Thyroid gland (tissue), 4 donors: ENCODE measurements at regions not wholly inside any gene's neighbourhood (a gene's known extent, or its start where the extent isn't known, plus 50 kb on each side); places are given as distances from the start of the nearest gene placed in this dataset.

Experiments used
- POLR2A ChIP-seq, 2 donors: fragments of 450-650 bp; IDR thresholded peaks; one replicate each; pipeline ENCODE4 v1.6.1; 2017; ENCODE audit warnings: antibody characterized with exemption in 2 of 2, mild to moderate bottlenecking in 2 of 2, moderate library complexity in 1 of 2
- TF ChIP-seq, protein P1 (sequence below), 6 experiments: fragments of 200-600 bp in 3 of 6; fragments of 450-650 bp in 3 of 6; sonication (generic) in 3 of 6; IDR thresholded peaks; one replicate each; pipeline ENCODE4 v1.5.1; 2016 to 2019; ENCODE audit warnings: antibody characterized with exemption in 6 of 6, mild to moderate bottlenecking in 2 of 6, inconsistent platforms in 1 of 6, moderate library complexity in 1 of 6

DNA sequence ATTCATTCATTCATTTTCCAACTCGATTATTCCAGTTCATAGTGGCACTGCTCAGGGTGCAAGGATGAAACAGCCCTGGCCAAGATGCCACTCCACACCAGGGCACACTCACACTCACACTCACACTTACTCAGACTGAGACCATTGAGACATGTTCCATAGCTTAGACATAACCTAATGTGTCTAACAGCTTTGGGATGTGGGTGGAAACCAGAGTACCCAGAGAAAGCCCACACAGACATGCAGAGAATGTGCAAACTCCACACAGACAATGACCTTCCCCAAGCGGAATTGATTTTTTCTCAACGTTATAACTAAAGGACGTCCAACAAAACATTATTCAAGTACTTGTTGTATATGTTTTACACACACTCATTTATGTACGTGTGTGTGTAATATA is 1363.5 kb downstream of the EFNA5 start:
- TF ChIP-seq, protein P1, sequence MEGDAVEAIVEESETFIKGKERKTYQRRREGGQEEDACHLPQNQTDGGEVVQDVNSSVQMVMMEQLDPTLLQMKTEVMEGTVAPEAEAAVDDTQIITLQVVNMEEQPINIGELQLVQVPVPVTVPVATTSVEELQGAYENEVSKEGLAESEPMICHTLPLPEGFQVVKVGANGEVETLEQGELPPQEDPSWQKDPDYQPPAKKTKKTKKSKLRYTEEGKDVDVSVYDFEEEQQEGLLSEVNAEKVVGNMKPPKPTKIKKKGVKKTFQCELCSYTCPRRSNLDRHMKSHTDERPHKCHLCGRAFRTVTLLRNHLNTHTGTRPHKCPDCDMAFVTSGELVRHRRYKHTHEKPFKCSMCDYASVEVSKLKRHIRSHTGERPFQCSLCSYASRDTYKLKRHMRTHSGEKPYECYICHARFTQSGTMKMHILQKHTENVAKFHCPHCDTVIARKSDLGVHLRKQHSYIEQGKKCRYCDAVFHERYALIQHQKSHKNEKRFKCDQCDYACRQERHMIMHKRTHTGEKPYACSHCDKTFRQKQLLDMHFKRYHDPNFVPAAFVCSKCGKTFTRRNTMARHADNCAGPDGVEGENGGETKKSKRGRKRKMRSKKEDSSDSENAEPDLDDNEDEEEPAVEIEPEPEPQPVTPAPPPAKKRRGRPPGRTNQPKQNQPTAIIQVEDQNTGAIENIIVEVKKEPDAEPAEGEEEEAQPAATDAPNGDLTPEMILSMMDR (IDR thresholded peaks at IDR 0.05) = no peak
- no peak for TF ChIP-seq POLR2A (IDR thresholded peaks at IDR 0.05)
